Head of caudate nucleus (tissue), 42 donors: ENCODE measurements at regions not wholly inside any gene's neighbourhood (a gene's known extent, or its start where the extent isn't known, plus 50 kb on each side); places are given as distances from the start of the nearest gene placed in this dataset.
"Not testable (repeated sequence)": the region's sequence is repeated elsewhere in the genome, so short reads cannot be mapped to it uniquely, and the experiment has no call there.

Experiments used
- DNase-seq, 42 donors: peaks; one replicate each; pipeline versions ENCODE4 v3.0.0 to v3.0.0-alpha.2; 2020 to 2021; ENCODE audit warnings: mixed read lengths in 7 of 42
- intact Hi-C: fragments of 100-400 bp; cut with DNase I; formaldehyde crosslinking; loops from one replicate; pipeline ENCODE4 v1.15.0; 2022

- DNase-seq, result no peak
These were observed 51.6 kb upstream of the LYRM9 start for GRCh38 chr17:27944546-27945332.

GRCh38 chr17:27945333-27945616 is 52.1 kb upstream of the LYRM9 start:
- intact Hi-C loops, result no loop called here
- no peak for DNase-seq

More at GRCh38 chr17:27944546-27945332, 51.6 kb upstream of the LYRM9 start:
- intact Hi-C loops, result no loop called here

GRCh38 chr17:27945953-27946352 is 52.8 kb upstream of the LYRM9 start:
- intact Hi-C loops, result no loop called here
- no peak for DNase-seq

- DNase-seq, result no peak
- intact Hi-C loops, result no loop called here
These were observed 53.3 kb upstream of the LYRM9 start for GRCh38 chr17:27946513-27946912.

GRCh38 chr17:27947005-27947406 is 53.8 kb upstream of the LYRM9 start:
- peak in 24 of 42 donors; percentile 4 to 67 (median 25) for DNase-seq
- intact Hi-C loops, result no loop called here

- intact Hi-C loops, result no loop called here
- no peak for DNase-seq
These were observed 56.1 kb upstream of the LYRM9 start for GRCh38 chr17:27949304-27949703.

GRCh38 chr17:27950225-27950624 is 57.1 kb upstream of the LYRM9 start:
- DNase-seq, intact Hi-C loops: not testable (repeated sequence)

- intact Hi-C loops, result no loop called here
- peak in 20 of 42 donors; percentile 2 to 75 (median 24) for DNase-seq
These were observed 57.8 kb upstream of the LYRM9 start for GRCh38 chr17:27950995-27951394.

- intact Hi-C loops, result no loop called here
- no peak for DNase-seq
These were observed 58.7 kb upstream of the LYRM9 start for GRCh38 chr17:27951872-27952271.

GRCh38 chr17:27952366-27952765 is 59.2 kb upstream of the LYRM9 start:
- no peak for DNase-seq
- intact Hi-C loops, result no loop called here

GRCh38 chr17:27954548-27955495 is 61.7 kb upstream of the LYRM9 start:
- no peak for DNase-seq
- intact Hi-C loops, result no loop called here

- no peak for DNase-seq
- intact Hi-C loops, result no loop called here
These were observed 63.7 kb upstream of the LYRM9 start for GRCh38 chr17:27956601-27957445.

- intact Hi-C loops, DNase-seq: not testable (repeated sequence)
These were observed 64.3 kb upstream of the LYRM9 start for GRCh38 chr17:27957446-27957793.

GRCh38 chr17:27958708-27959381 is 65.7 kb upstream of the LYRM9 start:
- DNase-seq, result no peak
- intact Hi-C loops, result no loop called here

- no peak for DNase-seq
- intact Hi-C loops, result no loop called here
These were observed 66.2 kb upstream of the LYRM9 start for GRCh38 chr17:27959382-27959709.

- intact Hi-C loops, result no loop called here
- DNase-seq, result no peak
These were observed 67.2 kb upstream of the LYRM9 start for GRCh38 chr17:27960183-27960849.

GRCh38 chr17:27962581-27962980 is 69.4 kb upstream of the LYRM9 start:
- DNase-seq, intact Hi-C loops: not testable (repeated sequence)

GRCh38 chr17:27965224-27965623 is 72.1 kb upstream of the LYRM9 start:
- DNase-seq, result no peak

More at GRCh38 chr17:27965224-27965623, 72.1 kb upstream of the LYRM9 start:
- intact Hi-C loops, result no loop called here
